ENCODE measurements at regions not wholly inside any gene's neighbourhood (a gene's known extent, or its start where the extent isn't known, plus 50 kb on each side); places are given as distances from the start of the nearest gene placed in this dataset.

- DNase-seq, result no peak
Observed at GRCh38 chr2:164288235-164288634, 333.0 kb downstream of the GRB14 start.

DNA sequence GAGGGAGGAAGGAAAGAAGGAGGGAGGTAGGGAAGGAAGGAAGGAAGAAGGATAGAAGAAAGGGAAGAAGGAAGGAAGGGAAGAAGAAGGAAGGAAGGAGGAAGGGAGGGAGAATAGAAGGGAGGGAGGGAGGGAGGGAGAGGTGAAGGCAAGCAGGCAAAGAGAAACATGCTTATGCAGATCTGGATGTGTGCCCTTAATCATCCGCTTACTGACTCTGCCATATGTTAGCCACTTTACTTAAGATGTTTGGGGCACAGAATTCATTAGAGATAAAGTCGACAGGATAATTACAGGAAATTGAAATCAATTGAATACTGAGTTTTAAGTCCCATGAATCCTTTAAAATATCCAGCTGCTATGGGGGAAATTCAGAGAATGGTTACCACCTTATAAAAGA, 334.2 kb downstream of the GRB14 start:
- DNase-seq, result no peak

- DNase-seq, result no peak
Observed at GRCh38 chr2:164285576-164285975, 335.7 kb downstream of the GRB14 start.

DNA sequence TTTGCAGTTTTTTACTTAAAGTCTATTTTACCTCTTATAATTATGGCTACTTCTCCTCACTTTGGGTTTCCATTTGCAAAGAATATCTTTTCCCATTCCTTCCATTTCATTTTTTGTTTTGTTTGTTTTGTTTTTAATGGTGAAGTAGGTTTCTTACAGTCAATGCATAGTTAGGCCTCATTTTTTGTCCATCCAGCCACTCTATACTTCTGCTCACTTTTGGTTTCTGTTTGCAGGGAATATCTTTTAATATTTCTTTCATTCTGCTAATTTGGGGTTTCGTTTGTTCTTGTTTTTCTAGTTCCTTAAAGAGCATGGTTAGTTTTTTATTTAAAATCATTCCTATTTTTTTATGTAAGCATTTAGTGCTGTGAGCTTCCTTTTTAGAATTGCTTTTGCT, 339.4 kb downstream of the GRB14 start:
- no peak for DNase-seq

DNA sequence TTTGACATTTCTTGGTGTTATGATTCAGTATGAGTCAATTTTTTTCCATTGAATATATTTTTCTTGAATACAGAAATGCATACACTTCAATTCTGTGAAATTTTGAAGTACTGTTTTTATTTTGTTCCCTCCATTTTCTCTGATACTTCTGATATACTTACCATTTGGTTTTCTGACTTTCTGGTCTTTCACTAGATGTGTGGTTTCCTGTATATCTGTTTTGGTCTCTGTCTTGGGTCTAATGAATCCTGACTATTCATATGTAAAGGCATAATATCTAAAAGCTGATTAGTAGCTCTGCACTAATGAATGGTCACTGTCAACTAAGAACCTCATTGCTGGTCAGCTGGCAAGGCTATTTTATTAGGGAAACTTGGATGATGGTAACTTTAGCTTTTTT, 345.6 kb downstream of the GRB14 start:
- no peak for DNase-seq

- DNase-seq, result no peak
Observed at GRCh38 chr2:164260506-164260905, 360.8 kb downstream of the GRB14 start.

DNA sequence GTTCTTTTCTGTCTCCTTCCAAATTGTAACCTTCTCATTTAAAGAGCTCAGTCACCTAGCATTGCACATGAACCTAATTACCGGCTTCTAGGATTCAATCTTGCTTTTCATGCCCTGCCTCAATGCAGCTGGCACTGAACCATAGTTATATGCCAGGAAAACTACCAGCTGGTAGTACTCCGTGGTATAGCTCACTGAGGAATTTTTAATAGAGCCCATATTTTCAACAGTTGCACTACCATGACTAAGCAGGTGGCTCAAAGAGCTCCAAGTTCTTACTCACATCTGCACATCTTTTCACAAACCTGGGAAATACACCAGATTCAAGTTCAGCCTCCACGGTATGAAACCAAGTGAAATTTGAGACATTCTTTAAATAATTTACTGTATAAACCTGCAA, 363.5 kb downstream of the GRB14 start:
- no peak for DNase-seq

DNA sequence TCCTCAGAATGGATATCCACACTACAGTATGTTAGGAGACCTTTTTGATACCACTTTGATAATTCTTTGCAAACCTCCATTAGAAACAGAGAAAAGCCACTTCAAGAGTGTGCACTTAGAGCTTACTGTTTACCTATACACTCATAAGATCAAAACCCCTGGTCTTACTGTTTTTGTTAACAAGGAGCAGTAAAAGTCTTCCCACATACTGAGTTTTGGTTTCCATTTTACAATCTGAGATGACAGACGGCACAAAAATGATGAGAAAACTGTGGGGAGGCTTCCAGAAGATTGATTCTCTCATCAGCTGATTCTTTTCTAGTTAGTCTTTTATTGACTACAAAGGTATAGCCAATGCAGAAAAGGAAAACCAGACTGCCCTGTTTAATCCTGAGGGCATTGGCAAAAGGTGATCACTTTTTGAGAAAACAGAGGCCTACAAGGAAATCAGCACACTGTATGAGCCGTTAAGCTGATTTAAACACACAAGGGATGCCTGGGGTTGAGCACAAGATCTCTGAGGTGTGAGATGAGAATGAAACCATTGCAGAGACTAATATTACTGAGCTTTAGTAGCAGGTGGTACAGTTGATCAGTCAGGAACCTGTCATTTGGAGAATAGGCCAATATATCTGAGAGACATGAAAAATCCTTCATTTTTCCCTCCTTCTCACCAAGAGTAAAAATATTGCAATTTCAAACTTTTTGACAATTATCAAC, 368.6 kb downstream of the GRB14 start:
- no peak for DNase-seq

DNA sequence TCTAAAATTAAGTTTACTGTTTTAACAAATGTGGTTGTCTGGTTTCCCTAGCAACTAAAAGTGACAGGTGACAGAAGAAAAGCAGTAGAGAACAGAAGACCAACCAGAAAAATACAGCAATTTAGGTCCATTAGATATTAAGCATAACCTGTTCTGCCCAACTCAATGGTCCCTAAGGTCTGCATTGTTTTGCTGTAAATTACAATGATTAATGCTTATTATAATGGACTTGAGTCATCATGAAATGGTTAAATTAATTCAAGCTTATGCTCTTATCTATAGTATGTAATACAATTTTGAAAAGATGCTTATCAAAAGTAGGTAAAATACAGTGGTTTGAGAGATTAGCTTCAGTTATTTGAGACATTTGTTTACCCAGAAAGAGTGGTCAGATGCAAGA, 378.0 kb downstream of the GRB14 start:
- no peak for DNase-seq

DNA sequence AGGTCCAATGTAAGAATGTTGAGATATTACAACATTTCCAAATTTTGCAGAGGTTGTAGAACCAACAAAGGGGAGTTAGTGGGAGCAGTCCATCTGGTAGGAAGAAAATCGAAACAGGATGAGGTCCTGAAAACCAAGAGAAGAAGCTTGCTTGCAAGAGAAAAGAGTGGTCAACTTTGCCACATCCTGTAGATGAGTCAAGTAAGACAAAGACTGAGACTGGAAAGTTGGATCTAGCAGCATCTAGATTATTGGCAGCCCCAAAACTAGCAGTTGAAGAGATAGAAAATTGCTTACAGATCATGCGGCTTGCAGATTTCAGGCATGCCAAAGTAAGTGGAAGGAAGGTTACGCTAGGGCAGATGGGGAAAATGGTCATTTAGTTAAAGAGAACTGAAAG, 378.9 kb downstream of the GRB14 start:
- no peak for DNase-seq

- DNase-seq, result no peak
Observed at GRCh38 chr2:164234074-164234473, 387.2 kb downstream of the GRB14 start.

- no peak for DNase-seq
Observed at GRCh38 chr2:164224007-164224406, 397.3 kb downstream of the GRB14 start.

DNA sequence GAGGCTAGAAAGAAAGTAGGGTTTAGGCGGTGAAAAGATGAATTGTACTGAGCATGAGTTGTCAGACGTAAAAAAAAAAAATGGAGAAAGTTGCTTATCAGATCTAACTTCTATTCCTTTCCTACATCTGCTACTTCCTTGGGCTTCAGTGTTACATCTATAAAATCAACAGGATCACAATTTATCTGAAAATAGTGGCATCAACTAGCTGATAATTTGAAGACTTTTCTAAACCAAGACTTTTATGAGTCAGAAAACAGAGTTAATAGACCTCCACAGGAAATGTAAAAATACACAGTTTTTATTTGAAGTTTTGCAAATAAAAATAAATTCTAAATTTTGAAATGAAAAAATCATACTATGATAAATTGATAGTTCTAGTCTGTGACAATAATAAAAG, 399.8 kb downstream of the GRB14 start:
- no peak for DNase-seq

- DNase-seq, result no peak
Observed at GRCh38 chr2:164220265-164220664, 401.0 kb downstream of the GRB14 start.

DNA sequence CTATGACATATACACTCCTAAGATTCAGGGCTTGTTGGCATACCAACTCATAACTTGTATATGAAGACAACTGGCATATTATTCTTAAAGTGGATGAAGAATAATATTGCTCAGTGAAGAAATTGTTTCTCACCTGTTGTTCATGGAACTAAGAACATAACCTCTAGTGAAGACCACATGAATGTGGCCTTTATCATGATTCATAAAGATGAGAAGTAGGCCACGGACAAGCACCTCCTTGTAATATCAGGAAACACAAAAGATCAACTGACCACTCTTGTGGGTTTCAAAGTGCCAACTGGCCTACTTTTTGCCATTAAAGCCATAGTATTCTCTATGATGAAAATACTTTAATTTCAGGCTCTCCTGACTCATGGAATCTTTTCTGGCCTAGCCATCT, 407.4 kb downstream of the GRB14 start:
- DNase-seq, result no peak

GRCh38 chr2:164205347-164205746, 415.9 kb downstream of the GRB14 start:
- DNase-seq, result no peak

DNA sequence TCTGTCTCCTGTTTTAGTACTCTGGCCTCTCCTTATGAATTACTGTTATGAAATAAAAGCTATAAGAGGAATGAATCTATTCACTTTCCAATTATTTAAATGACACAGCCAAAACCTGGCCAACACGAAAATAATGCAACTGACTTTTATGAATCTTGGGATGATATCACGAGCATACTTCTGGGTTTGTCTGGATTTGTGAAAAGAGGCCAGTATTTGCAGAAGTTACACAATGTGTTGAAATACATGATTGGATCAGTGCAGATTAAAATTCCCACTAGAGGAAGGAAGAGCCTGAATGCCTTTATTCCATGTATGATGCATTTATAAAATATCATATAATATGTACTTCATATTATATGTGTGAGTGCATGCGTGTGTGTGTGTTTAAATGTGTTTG, 418.2 kb downstream of the GRB14 start:
- DNase-seq, result no peak

DNA sequence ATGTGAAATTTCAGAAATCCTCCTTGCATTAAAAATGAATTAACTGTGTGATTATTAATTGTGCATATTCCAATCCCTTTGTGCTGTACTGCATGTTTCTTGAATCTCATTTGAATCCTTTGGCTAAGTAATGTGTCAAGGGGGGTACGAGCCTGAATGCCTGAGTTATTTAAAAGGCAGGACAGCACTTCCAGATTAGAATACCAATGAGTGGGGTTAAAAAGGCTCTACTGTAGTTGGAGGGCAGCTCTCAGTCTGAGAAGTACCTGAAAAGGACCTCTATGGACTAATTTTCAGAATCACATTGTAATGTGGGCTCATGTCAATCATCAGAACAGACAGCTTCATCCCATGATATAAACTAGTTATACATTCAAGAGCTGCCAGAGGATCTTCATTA, 423.0 kb downstream of the GRB14 start:
- DNase-seq, result no peak

- no peak for DNase-seq
Observed at GRCh38 chr2:164190700-164191099, 430.6 kb downstream of the GRB14 start.

DNA sequence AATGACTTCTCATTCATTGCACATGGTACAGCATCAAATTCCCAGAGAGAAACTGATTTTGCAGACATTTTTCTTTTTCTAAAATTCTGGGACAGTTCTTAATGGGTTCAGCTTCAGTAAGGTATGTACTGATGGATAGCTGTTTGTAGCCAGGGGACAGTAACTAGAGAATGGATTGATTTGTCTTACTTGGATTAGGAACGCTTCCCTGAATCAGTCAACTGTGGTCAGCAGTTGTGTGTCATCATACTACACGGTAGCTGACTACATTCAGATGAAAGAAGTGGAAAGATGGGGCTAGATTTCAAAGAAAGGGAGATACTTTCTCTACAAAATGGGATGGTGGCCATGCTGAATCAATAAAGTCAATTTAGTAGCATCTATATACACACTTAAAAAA, 431.4 kb downstream of the GRB14 start:
- DNase-seq, result no peak

DNA sequence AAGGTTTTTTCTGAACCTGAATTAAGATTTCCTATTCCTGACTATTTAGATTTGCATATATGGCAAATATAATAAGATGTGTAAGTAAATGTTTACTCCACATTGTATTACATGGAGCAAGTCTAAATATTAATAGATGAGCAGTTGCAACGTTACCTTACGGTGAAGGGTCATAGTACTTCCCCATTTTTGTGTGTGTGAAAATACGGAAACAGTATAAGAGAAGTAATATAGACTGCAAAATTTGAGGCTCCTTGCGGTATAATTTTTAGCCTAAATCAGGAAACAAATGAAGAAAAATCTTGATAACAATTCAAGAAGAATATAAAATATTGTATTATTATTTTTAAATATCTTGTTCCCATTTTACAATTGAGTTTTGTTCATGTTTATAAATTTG, 434.2 kb downstream of the GRB14 start:
- no peak for DNase-seq

DNA sequence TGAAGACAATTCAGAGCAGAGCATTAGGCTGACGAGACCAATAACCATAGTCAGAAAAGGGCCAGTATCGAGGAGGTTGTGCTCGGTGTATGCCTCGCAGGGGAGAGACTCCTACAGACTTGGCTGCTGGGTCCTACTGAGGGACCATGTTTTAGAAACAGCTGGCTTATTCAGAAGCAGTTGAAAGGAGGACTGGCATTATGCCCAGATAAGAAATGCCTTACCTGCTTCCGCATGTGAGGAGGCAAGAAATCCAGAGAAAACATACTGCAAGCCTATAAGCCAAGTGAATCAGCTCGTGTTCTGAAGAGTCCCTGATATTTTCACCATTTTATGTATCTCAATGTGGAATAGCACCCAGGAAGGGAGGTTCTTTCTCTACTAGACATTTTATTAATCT, 434.7 kb downstream of the GRB14 start:
- no peak for DNase-seq

GRCh38 chr2:164182116-164182627, 439.1 kb downstream of the GRB14 start:
- no peak for DNase-seq

DNA sequence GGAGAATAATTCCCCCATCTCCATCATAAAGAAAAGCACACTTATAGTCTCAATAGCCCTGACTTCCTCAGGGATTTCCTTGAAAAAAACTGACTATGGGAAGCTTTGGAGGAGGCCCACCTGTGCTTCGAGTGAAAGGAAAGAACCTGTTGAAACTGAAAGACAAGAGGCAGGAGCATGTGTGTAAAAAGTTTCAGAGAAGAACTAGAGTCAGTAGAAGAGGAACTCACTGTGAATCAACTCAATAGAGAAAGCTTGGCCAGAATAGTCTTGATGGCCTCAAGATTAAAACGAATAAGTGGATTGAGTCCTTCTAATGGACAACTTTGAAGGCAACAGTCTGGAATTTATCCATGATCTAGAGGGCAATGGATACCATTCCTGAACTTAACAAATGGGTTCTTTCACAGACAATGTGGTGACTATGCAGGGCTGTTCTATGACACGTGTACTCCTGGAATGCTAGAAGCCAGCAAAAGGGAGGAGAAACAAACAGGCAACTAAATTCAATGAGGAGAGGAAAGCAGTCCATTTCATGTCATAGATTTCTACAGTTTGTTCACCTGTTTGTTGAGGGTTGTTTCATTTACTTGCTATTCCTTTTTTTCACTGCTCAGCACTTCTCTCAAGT, 442.3 kb downstream of the GRB14 start:
- no peak for DNase-seq

DNA sequence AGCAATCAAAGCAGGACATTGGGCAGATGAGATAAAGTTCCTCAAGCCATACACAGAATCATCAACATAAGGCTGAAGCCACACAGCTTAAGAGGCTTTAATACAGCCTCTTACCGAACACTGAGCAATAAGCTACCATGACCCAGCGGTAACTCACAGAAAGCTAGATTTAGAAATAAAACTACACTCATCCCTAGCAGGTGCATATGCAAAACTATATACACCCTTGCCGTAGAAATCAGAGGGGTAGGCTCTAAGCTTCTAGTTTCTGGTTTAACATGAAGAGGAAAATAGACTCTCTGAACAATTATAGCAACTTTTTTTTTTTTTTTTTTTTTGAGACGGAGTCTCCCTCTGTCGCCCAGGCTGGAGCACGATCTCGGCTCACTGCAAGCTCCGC, 428.8 kb upstream of the FIGN start:
- DNase-seq, result no peak
